GM03348 (cell line): ENCODE measurements at regions not wholly inside any gene's neighbourhood (a gene's known extent, or its start where the extent isn't known, plus 50 kb on each side); places are given as distances from the start of the nearest gene placed in this dataset.
"Not testable (repeated sequence)": the region's sequence is repeated elsewhere in the genome, so short reads cannot be mapped to it uniquely, and the experiment has no call there.

Experiments used
- DNase-seq: peaks from one replicate; pipeline ENCODE4 v3.0.0; 2012; ENCODE audit warnings: low spot score

GRCh38 chr18:8499810-8500675 is 109.2 kb upstream of the RAB12 start:
- no peak for DNase-seq

- DNase-seq = no peak
These were observed 108.2 kb upstream of the RAB12 start for GRCh38 chr18:8501044-8501443.

- no peak for DNase-seq
These were observed 106.0 kb upstream of the RAB12 start for GRCh38 chr18:8503248-8503647.

- no peak for DNase-seq
These were observed 104.8 kb upstream of the RAB12 start for GRCh38 chr18:8504424-8504823.

GRCh38 chr18:8504880-8505435 is 104.3 kb upstream of the RAB12 start:
- DNase-seq = no peak

GRCh38 chr18:8506251-8507049 is 102.8 kb upstream of the RAB12 start:
- DNase-seq = no peak

GRCh38 chr18:8507361-8507760 is 101.9 kb upstream of the RAB12 start:
- DNase-seq = no peak

GRCh38 chr18:8507915-8508705 is 101.1 kb upstream of the RAB12 start:
- DNase-seq = no peak

- DNase-seq = no peak
These were observed 96.0 kb upstream of the RAB12 start for GRCh38 chr18:8513249-8513648.

GRCh38 chr18:8514409-8514808 is 94.8 kb upstream of the RAB12 start:
- DNase-seq = no peak

GRCh38 chr18:8515142-8515865 is 93.9 kb upstream of the RAB12 start:
- DNase-seq = no peak

- DNase-seq = no peak
These were observed 92.6 kb upstream of the RAB12 start for GRCh38 chr18:8516371-8517250.

- no peak for DNase-seq
These were observed 92.0 kb upstream of the RAB12 start for GRCh38 chr18:8517276-8517675.

- no peak for DNase-seq
These were observed 90.1 kb upstream of the RAB12 start for GRCh38 chr18:8519102-8519501.

- no peak for DNase-seq
These were observed 89.0 kb upstream of the RAB12 start for GRCh38 chr18:8520266-8520665.

GRCh38 chr18:8522756-8523155 is 86.5 kb upstream of the RAB12 start:
- DNase-seq = no peak

- DNase-seq = no peak
These were observed 83.5 kb upstream of the RAB12 start for GRCh38 chr18:8525692-8526091.

GRCh38 chr18:8526332-8526731 is 82.9 kb upstream of the RAB12 start:
- no peak for DNase-seq

- no peak for DNase-seq
These were observed 79.6 kb upstream of the RAB12 start for GRCh38 chr18:8529609-8530008.

- not testable (repeated sequence) for DNase-seq
These were observed 78.2 kb upstream of the RAB12 start for GRCh38 chr18:8531084-8531483.
